Naive thymus-derived CD4-positive, alpha-beta T cell (primary cell): ENCODE measurements at regions not wholly inside any gene's neighbourhood (a gene's known extent, or its start where the extent isn't known, plus 50 kb on each side); places are given as distances from the start of the nearest gene placed in this dataset.
"Not testable (repeated sequence)": the region's sequence is repeated elsewhere in the genome, so short reads cannot be mapped to it uniquely, and the experiment has no call there.

ENCODE experiments used
- ATAC-seq: fragments of 150-1000 bp; cut with Tn5 transposase; 2 replicates; pipeline ENCODE4 v1.10.0; 2021; ENCODE audit warnings: mild to moderate bottlenecking, moderate library complexity
- CTCF ChIA-PET: fragments of 350-600 bp; sonication (Branson Sonifier 250); formaldehyde crosslinking; loops from one replicate; lab custom pipeline; 2021; ENCODE audit warnings: antibody characterized with exemption; lab: Charles Lee
- POLR2A ChIA-PET: fragments of 350-600 bp; sonication (Branson Sonifier 250); formaldehyde crosslinking; loops from one replicate; lab custom pipeline; 2021; ENCODE audit warnings: antibody characterized with exemption, inconsistent platforms; lab: Charles Lee
- DNase-seq, 9 donors: peaks; one replicate each; pipeline versions ENCODE4 v3.0.0 to v3.0.0-alpha.2; 2020 to 2022; ENCODE audit warnings: mixed read lengths in 1 of 9
- H3K27ac ChIP-seq: one replicate; pipeline ENCODE4 v1.7.0; 2013; ENCODE audit warnings: mild to moderate bottlenecking, low read depth, low read length, moderate library complexity
- H3K27me3 ChIP-seq, 2 donors: one replicate each; pipeline ENCODE4 v1.7.0; 2013; ENCODE audit warnings: low read length in 2 of 2, mild to moderate bottlenecking in 2 of 2, moderate library complexity in 2 of 2; ENCODE audit not compliant: control insufficient read depth in 2 of 2, insufficient read depth in 2 of 2
- H3K36me3 ChIP-seq, 3 experiments: 1 replicate in 2 of 3; 2 replicates in 1 of 3; pipeline ENCODE4 v1.7.0; 2013; ENCODE audit warnings: low read length in 3 of 3, mild to moderate bottlenecking in 3 of 3, moderate library complexity in 1 of 3; ENCODE audit not compliant: insufficient read depth in 3 of 3, control insufficient read depth in 2 of 3
- H3K4me1 ChIP-seq, 2 donors: one replicate each; pipeline ENCODE4 v1.7.0; 2013; ENCODE audit warnings: low read length in 2 of 2, mild to moderate bottlenecking in 2 of 2, moderate library complexity in 1 of 2; ENCODE audit not compliant: control insufficient read depth in 2 of 2, insufficient read depth in 2 of 2
- H3K4me3 ChIP-seq: 2 replicates; pipeline ENCODE4 v1.7.0; 2013; ENCODE audit warnings: mild to moderate bottlenecking, low read length
- H3K9me3 ChIP-seq, 3 experiments: 1 replicate in 2 of 3; 2 replicates in 1 of 3; pipeline ENCODE4 v1.7.0; 2013; ENCODE audit warnings: low read length in 3 of 3; ENCODE audit not compliant: control insufficient read depth in 2 of 3
- H3K27ac Mint-ChIP-seq, 9 donors: one replicate each; pipeline ENCODE4 v1.8.0; 2020 to 2022; ENCODE audit warnings: mixed read lengths in 9 of 9, mild to moderate bottlenecking in 8 of 9, moderate library complexity in 5 of 9, inconsistent platforms in 2 of 9
- H3K27me3 Mint-ChIP-seq, 5 donors: one replicate each; pipeline ENCODE4 v1.8.0; 2021 to 2022; ENCODE audit warnings: mixed read lengths in 5 of 5, mild to moderate bottlenecking in 1 of 5
- H3K36me3 Mint-ChIP-seq, 5 donors: one replicate each; pipeline ENCODE4 v1.8.0; 2020 to 2022; ENCODE audit warnings: mixed read lengths in 5 of 5, mild to moderate bottlenecking in 3 of 5, inconsistent platforms in 1 of 5
- H3K4me1 Mint-ChIP-seq, 7 donors: one replicate each; pipeline ENCODE4 v1.8.0; 2020 to 2022; ENCODE audit warnings: mixed read lengths in 7 of 7, mild to moderate bottlenecking in 3 of 7, inconsistent platforms in 1 of 7
- H3K4me3 Mint-ChIP-seq, 10 donors: one replicate each; pipeline ENCODE4 v1.8.0; 2020 to 2022; ENCODE audit warnings: mild to moderate bottlenecking in 10 of 10, mixed read lengths in 10 of 10, moderate library complexity in 6 of 10, inconsistent platforms in 2 of 10
- H3K9me3 Mint-ChIP-seq, 11 donors: one replicate each; pipeline ENCODE4 v1.8.0; 2020 to 2022; ENCODE audit warnings: mixed read lengths in 11 of 11, mild to moderate bottlenecking in 4 of 11, inconsistent platforms in 1 of 11, moderate library complexity in 1 of 11
- intact Hi-C, 2 donors: fragments of 100-400 bp; cut with micrococcal nuclease; formaldehyde crosslinking; loops; one replicate each; pipeline ENCODE4 v1.15.1; 2023

DNA sequence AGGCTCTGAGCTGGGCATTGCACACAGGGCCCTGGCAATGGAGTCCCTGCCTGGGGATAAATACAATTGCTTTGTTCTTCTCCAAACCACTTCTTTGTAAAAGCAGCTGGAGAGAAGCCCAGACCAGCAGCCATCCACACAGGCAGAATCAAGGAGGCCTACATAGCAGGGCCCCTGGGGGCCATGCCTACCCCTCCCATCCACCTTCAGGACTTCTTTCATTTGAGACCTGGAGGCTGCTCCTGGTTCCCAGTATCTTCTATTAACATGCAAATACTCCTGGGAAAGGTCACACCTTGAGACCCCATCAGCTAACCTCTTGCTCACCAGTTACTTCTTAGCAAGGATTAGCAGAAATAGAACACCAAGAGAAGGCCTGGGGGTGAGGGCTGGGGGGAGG, 511.1 kb downstream of the SOX6 start:
- no peaks in the 10 kb centered on the region for H3K36me3 Mint-ChIP-seq
- CTCF ChIA-PET: no interaction called here
- ATAC-seq: no peak

GRCh38 chr11:15848631-15849168, 507.6 kb downstream of the SOX6 start:
- H3K36me3 Mint-ChIP-seq: no peaks in the 10 kb centered on the region
- no peaks in the 10 kb centered on the region for H3K4me1 ChIP-seq
- peaks cover 0 to 21% (median 15%) of the 10 kb centered on the region in 5 donors for H3K27me3 Mint-ChIP-seq
- ChIA-PET CTCF (no interaction called here), POLR2A (no interaction called here)
- peaks cover 0 to 9% (median 0%) of the 10 kb centered on the region in 11 donors for H3K9me3 Mint-ChIP-seq
- no peaks in the 10 kb centered on the region for H3K4me1 Mint-ChIP-seq
- H3K4me3 ChIP-seq: no peak overlapping the region
- no peak overlapping the region for H3K4me3 Mint-ChIP-seq
- H3K27ac Mint-ChIP-seq: no peak overlapping the region
- no peak overlapping the region for H3K27ac ChIP-seq
- no peak for DNase-seq
- intact Hi-C loops: no loop called here
- peaks cover 0 to 4% (median 0%) of the 10 kb centered on the region in 3 experiments for H3K9me3 ChIP-seq
- no peak for ATAC-seq
- H3K36me3 ChIP-seq: no peaks in the 10 kb centered on the region
- H3K27me3 ChIP-seq: no peaks in the 10 kb centered on the region

More for the DNA sequence above, 511.1 kb downstream of the SOX6 start:
- H3K27ac Mint-ChIP-seq: no peak overlapping the region
- Histone ChIP-seq H3K4me1 (no peaks in the 10 kb centered on the region), H3K27me3 (no peaks in the 10 kb centered on the region), H3K4me3 (no peak overlapping the region), H3K27ac (no peak overlapping the region), H3K9me3 (no peaks in the 10 kb centered on the region), H3K36me3 (no peaks in the 10 kb centered on the region)
- intact Hi-C loops: no loop called here
- peaks cover 0 to 18% (median 10%) of the 10 kb centered on the region in 5 donors for H3K27me3 Mint-ChIP-seq
- POLR2A ChIA-PET: no interaction called here
- peaks cover 0 to 4% (median 0%) of the 10 kb centered on the region in 11 donors for H3K9me3 Mint-ChIP-seq
- no peaks in the 10 kb centered on the region for H3K4me1 Mint-ChIP-seq
- no peak for DNase-seq
- no peak overlapping the region for H3K4me3 Mint-ChIP-seq

DNA sequence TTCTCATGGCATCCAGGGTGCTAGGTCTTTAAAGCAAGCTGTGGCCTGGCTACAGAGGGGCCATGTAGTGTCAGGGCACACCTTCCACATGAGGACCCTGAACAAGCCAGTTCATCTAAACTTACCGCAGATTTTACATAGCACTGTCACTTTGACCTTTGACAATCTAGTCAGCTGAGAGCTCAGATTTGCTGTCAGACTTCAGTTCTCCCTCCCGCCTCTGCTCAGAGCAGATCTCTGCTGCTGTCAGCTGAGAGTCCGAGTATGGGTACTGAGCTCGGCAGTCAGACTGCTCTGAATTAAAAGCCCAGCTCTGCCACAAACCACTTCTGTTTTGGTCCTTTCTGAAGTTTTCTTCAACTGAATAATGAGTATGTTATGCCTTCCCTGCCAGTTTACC, 507.1 kb downstream of the SOX6 start:
- H3K4me3 ChIP-seq: no peak overlapping the region
- no peaks in the 10 kb centered on the region for H3K4me1 Mint-ChIP-seq
- ChIA-PET POLR2A (no interaction called here), CTCF (no interaction called here)
- intact Hi-C loops: no loop called here
- DNase-seq (no peak), ATAC-seq (no peak)
- peaks cover 0 to 9% (median 0%) of the 10 kb centered on the region in 11 donors for H3K9me3 Mint-ChIP-seq
- no peak overlapping the region for H3K27ac Mint-ChIP-seq
- no peak overlapping the region for H3K4me3 Mint-ChIP-seq
- H3K4me1 ChIP-seq: no peaks in the 10 kb centered on the region
- no peaks in the 10 kb centered on the region for H3K27me3 ChIP-seq
- peaks cover 0 to 25% (median 13%) of the 10 kb centered on the region in 5 donors for H3K27me3 Mint-ChIP-seq
- H3K9me3 ChIP-seq: peaks cover 0 to 4% (median 0%) of the 10 kb centered on the region in 3 experiments
- H3K27ac ChIP-seq: no peak overlapping the region
- H3K36me3 Mint-ChIP-seq: no peaks in the 10 kb centered on the region
- no peaks in the 10 kb centered on the region for H3K36me3 ChIP-seq

GRCh38 chr11:15850335-15850734, 506.0 kb downstream of the SOX6 start:
- H3K27me3 Mint-ChIP-seq: peaks cover 0 to 25% (median 13%) of the 10 kb centered on the region in 5 donors
- CTCF ChIA-PET, H3K27ac Mint-ChIP-seq, H3K9me3 Mint-ChIP-seq, intact Hi-C loops, H3K4me1 ChIP-seq, H3K36me3 Mint-ChIP-seq, ATAC-seq, H3K4me3 Mint-ChIP-seq, DNase-seq, H3K27ac ChIP-seq, H3K4me1 Mint-ChIP-seq, H3K9me3 ChIP-seq, H3K4me3 ChIP-seq, POLR2A ChIA-PET, H3K36me3 ChIP-seq, H3K27me3 ChIP-seq: not testable (repeated sequence)

DNA sequence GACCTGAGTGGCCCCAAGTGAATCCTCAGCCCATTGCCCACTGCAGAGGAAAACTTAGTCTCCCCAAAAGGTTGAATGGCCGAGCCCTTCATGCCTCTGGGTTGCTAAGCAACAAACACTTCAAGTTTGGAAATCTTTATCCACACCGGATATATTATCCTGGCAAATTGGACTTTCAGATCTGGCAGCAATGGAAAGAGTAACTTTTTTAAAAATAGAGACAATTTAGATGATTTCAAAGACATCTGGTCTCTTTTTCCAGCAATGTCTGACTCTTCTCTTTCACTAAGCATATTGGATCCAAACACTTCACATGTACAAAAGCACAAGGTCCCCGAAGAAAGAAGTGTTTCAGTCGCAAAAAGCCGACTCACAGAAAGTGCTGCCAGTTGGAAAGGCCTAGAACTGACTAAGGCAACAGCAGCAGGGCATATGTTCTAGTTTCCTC, 505.3 kb downstream of the SOX6 start:
- no peak overlapping the region for H3K4me3 ChIP-seq
- peaks cover 0 to 6% (median 0%) of the 10 kb centered on the region in 11 donors for H3K9me3 Mint-ChIP-seq
- ChIA-PET POLR2A (no interaction called here), CTCF (no interaction called here)
- H3K27ac Mint-ChIP-seq: no peak overlapping the region
- no peak overlapping the region for H3K27ac ChIP-seq
- H3K27me3 Mint-ChIP-seq: peaks cover 0 to 25% (median 13%) of the 10 kb centered on the region in 5 donors
- H3K4me1 ChIP-seq: no peaks in the 10 kb centered on the region
- DNase-seq: no peak
- H3K36me3 Mint-ChIP-seq: no peaks in the 10 kb centered on the region
- H3K27me3 ChIP-seq: no peaks in the 10 kb centered on the region
- H3K9me3 ChIP-seq: peaks cover 0 to 4% (median 0%) of the 10 kb centered on the region in 3 experiments
- H3K36me3 ChIP-seq: no peaks in the 10 kb centered on the region
- H3K4me1 Mint-ChIP-seq: no peaks in the 10 kb centered on the region
- intact Hi-C loops: no loop called here
- ATAC-seq: no peak
- no peak overlapping the region for H3K4me3 Mint-ChIP-seq

DNA sequence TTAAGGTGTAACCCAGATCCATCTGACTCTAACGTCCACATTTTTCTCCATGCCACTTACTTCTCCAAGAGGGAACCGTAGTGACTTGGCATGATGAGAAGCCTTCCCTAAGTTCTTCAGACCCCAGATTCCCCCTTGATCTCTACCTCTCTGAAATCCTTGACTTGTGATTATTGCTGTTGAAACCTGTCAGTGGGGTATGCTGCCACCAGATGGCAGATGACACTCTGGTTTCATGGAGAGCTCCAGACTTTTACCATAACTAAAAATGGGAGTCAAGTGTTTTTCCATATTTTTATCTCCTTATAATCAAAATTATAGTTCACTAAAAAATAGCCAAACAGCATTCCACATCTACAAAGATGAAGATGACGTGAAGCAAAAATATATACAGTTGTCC, 504.2 kb downstream of the SOX6 start:
- peaks cover 0 to 25% (median 13%) of the 10 kb centered on the region in 5 donors for H3K27me3 Mint-ChIP-seq
- Histone ChIP-seq H3K36me3 (no peaks in the 10 kb centered on the region), H3K4me3 (no peak overlapping the region), H3K27ac (no peak overlapping the region), H3K4me1 (no peaks in the 10 kb centered on the region), H3K9me3 (peaks cover 0 to 4% (median 0%) of the 10 kb centered on the region in 3 experiments), H3K27me3 (no peaks in the 10 kb centered on the region)
- ChIA-PET CTCF (interaction anchor here (0.7 kb wide), 1 partner anchor 17 kb away, joined by 4 read pairs; no protein-coding TSS in a partner anchor), POLR2A (no interaction called here)
- no peak overlapping the region for H3K27ac Mint-ChIP-seq
- ATAC-seq (no peak), DNase-seq (no peak)
- no peak overlapping the region for H3K4me3 Mint-ChIP-seq
- intact Hi-C loops: no loop called here
- no peaks in the 10 kb centered on the region for H3K4me1 Mint-ChIP-seq
- peaks cover 0 to 6% (median 0%) of the 10 kb centered on the region in 11 donors for H3K9me3 Mint-ChIP-seq
- H3K36me3 Mint-ChIP-seq: no peaks in the 10 kb centered on the region

- Mint-ChIP-seq H3K9me3 (peaks cover 0 to 6% (median 0%) of the 10 kb centered on the region in 11 donors), H3K27ac (no peak overlapping the region), H3K4me3 (no peak overlapping the region), H3K27me3 (peaks cover 0 to 20% (median 9%) of the 10 kb centered on the region in 5 donors), H3K4me1 (no peaks in the 10 kb centered on the region), H3K36me3 (no peaks in the 10 kb centered on the region)
- Histone ChIP-seq H3K27ac (no peak overlapping the region), H3K36me3 (no peaks in the 10 kb centered on the region), H3K4me1 (no peaks in the 10 kb centered on the region), H3K4me3 (no peak overlapping the region), H3K9me3 (peaks cover 0 to 4% (median 0%) of the 10 kb centered on the region in 3 experiments), H3K27me3 (no peaks in the 10 kb centered on the region)
- ChIA-PET POLR2A (no interaction called here), CTCF (no interaction called here)
- DNase-seq: no peak
- intact Hi-C loops: no loop called here
- ATAC-seq: no peak
Measured at GRCh38 chr11:15854245-15854644, 502.1 kb downstream of the SOX6 start.
